Sigmoid colon (tissue), 6 donors: ENCODE measurements at regions not wholly inside any gene's neighbourhood (a gene's known extent, or its start where the extent isn't known, plus 50 kb on each side); places are given as distances from the start of the nearest gene placed in this dataset.

Experiments used
- DNase-seq: peaks from one replicate; pipeline ENCODE4 v3.0.0-alpha.2; 2019
- H3K27ac ChIP-seq, 4 donors: fragments of 200-600 bp; sonication (generic); one replicate each; pipeline ENCODE4 v1.5.1; 2016 to 2019; ENCODE audit warnings: mild to moderate bottlenecking in 1 of 4
- H3K27me3 ChIP-seq, 3 donors: fragments of 200-600 bp; sonication (generic); one replicate each; pipeline ENCODE4 v1.5.1; 2019; ENCODE audit warnings: mild to moderate bottlenecking in 1 of 3
- H3K36me3 ChIP-seq, 4 donors: fragments of 200-600 bp; sonication (generic); one replicate each; pipeline ENCODE4 v1.5.1; 2016 to 2019
- H3K4me1 ChIP-seq, 4 donors: fragments of 200-600 bp; sonication (generic); one replicate each; pipeline ENCODE4 v1.5.1; 2017 to 2019
- H3K4me3 ChIP-seq, 4 donors: fragments of 200-600 bp; sonication (generic); one replicate each; pipeline ENCODE4 v1.5.1; 2017 to 2019; ENCODE audit warnings: mild to moderate bottlenecking in 2 of 4, moderate library complexity in 1 of 4
- H3K9me3 ChIP-seq, 4 donors: fragments of 200-600 bp in 3 of 4; sonication (generic) in 3 of 4; one replicate each; pipeline versions ENCODE4 v1.5.1 to v1.6.1; 2013 to 2019
- CTCF ChIP-seq, 4 experiments: fragments of 450-650 bp in 3 of 4; fragments of 200-600 bp in 1 of 4; IDR thresholded peaks; one replicate each; pipeline ENCODE4 v1.5.1; 2016 to 2019; ENCODE audit warnings: antibody characterized with exemption in 4 of 4, mild to moderate bottlenecking in 3 of 4, moderate library complexity in 2 of 4
- EP300 ChIP-seq, 4 donors: sonication (generic); formaldehyde crosslinking; IDR thresholded peaks; one replicate each; pipeline ENCODE4 v1.6.1; 2017; ENCODE audit warnings: antibody characterized with exemption in 4 of 4
- POLR2A ChIP-seq, 2 donors: fragments of 450-650 bp; IDR thresholded peaks; one replicate each; pipeline ENCODE4 v1.6.1; 2016; ENCODE audit warnings: antibody characterized with exemption in 2 of 2, mild to moderate bottlenecking in 2 of 2, moderate library complexity in 2 of 2
- POLR2AphosphoS5 ChIP-seq, 4 donors: sonication (generic); formaldehyde crosslinking; IDR thresholded peaks; one replicate each; pipeline ENCODE4 v1.6.1; 2017; ENCODE audit warnings: antibody characterized with exemption in 4 of 4
- WGBS, 2 donors: extraction: QIAGEN DNeasy Blood & Tissue Kit; methylation state at CpG; one replicate each; pipeline ENCODE4 v1.1.7; 2013; 5-methylcytosine and 5-hydroxymethylcytosine counted together
- intact Hi-C: fragments of 100-400 bp; cut with DNase I; formaldehyde crosslinking; loops from one replicate; pipeline ENCODE4 v1.15.1; 2023
- donor health status: healthy with polysubstance abuse.
- donor health status: healthy.

- H3K9me3 ChIP-seq, result no peaks in the 10 kb centered on the region
- H3K4me1 ChIP-seq, result no peaks in the 10 kb centered on the region
- H3K36me3 ChIP-seq, result no peaks in the 10 kb centered on the region
- intact Hi-C loops, result loop anchor here (5.0 kb wide), 3 partner anchors 343 to 438 kb away; no protein-coding TSS in a partner anchor
- TF ChIP-seq POLR2AphosphoS5 (IDR thresholded peaks at IDR 0.05), result no peak
- no peak for TF ChIP-seq CTCF (IDR thresholded peaks at IDR 0.05)
- no peak for TF ChIP-seq EP300 (IDR thresholded peaks at IDR 0.05)
- no peak for TF ChIP-seq POLR2A (IDR thresholded peaks at IDR 0.05)
- no peak for DNase-seq
- no peak overlapping the region for H3K27ac ChIP-seq
- no peaks in the 10 kb centered on the region for H3K27me3 ChIP-seq
- H3K4me3 ChIP-seq, result no peak overlapping the region
Measured at GRCh38 chr14:25150401-25150800, 100.5 kb upstream of the STXBP6 start.

- H3K4me1 ChIP-seq, result no peaks in the 10 kb centered on the region
- WGBS, 2 donors, result 87 to 90% methylated on average over 2 of the region's 2 CpGs
- TF ChIP-seq EP300 (IDR thresholded peaks at IDR 0.05), result no peak
- no peak for TF ChIP-seq POLR2A (IDR thresholded peaks at IDR 0.05)
- TF ChIP-seq CTCF (IDR thresholded peaks at IDR 0.05), result no peak
- no peak for TF ChIP-seq POLR2AphosphoS5 (IDR thresholded peaks at IDR 0.05)
- H3K4me3 ChIP-seq, result no peak overlapping the region
- no peaks in the 10 kb centered on the region for H3K36me3 ChIP-seq
- no peak overlapping the region for H3K27ac ChIP-seq
- no peaks in the 10 kb centered on the region for H3K9me3 ChIP-seq
- intact Hi-C loops, result no loop called here
- peaks cover 0 to 9% (median 0%) of the 10 kb centered on the region in 3 donors for H3K27me3 ChIP-seq
- DNase-seq, result no peak
Measured at GRCh38 chr14:25140411-25140810, 90.5 kb upstream of the STXBP6 start.

GRCh38 chr14:25136811-25137210, 86.9 kb upstream of the STXBP6 start:
- intact Hi-C loops, result no loop called here
- H3K36me3 ChIP-seq, result no peaks in the 10 kb centered on the region
- peaks cover 0 to 23% (median 0%) of the 10 kb centered on the region in 3 donors for H3K27me3 ChIP-seq
- no peak for DNase-seq
- peaks cover 0 to 6% (median 2%) of the 10 kb centered on the region in 4 donors for H3K4me1 ChIP-seq
- no peak overlapping the region for H3K27ac ChIP-seq
- no peak overlapping the region for H3K4me3 ChIP-seq
- TF ChIP-seq POLR2A (IDR thresholded peaks at IDR 0.05) (no peak), POLR2AphosphoS5 (IDR thresholded peaks at IDR 0.05) (no peak), EP300 (IDR thresholded peaks at IDR 0.05) (no peak), CTCF (IDR thresholded peaks at IDR 0.05) (no peak)
- WGBS, 2 donors, result 81 to 84% methylated on average over 5 of the region's 5 CpGs
- H3K9me3 ChIP-seq, result no peaks in the 10 kb centered on the region

GRCh38 chr14:25134184-25134583, 84.2 kb upstream of the STXBP6 start:
- peaks cover 0 to 6% (median 2%) of the 10 kb centered on the region in 4 donors for H3K4me1 ChIP-seq
- intact Hi-C loops, result loop anchor here (5.0 kb wide), 1 partner anchor 82 kb away; the partner anchor contains the start of gene STXBP6

More at GRCh38 chr14:25134184-25134583, 84.2 kb upstream of the STXBP6 start:
- DNase-seq, result no peak
- no peaks in the 10 kb centered on the region for H3K36me3 ChIP-seq
- H3K4me3 ChIP-seq, result no peak overlapping the region
- 92 to 95% methylated on average over 5 of the region's 5 CpGs for WGBS, 2 donors
- H3K27me3 ChIP-seq, result peaks cover 0 to 23% (median 0%) of the 10 kb centered on the region in 3 donors
- TF ChIP-seq POLR2AphosphoS5 (IDR thresholded peaks at IDR 0.05), result no peak
- TF ChIP-seq CTCF (IDR thresholded peaks at IDR 0.05), result no peak
- TF ChIP-seq EP300 (IDR thresholded peaks at IDR 0.05), result no peak
- TF ChIP-seq POLR2A (IDR thresholded peaks at IDR 0.05), result no peak
- H3K9me3 ChIP-seq, result no peaks in the 10 kb centered on the region
- no peak overlapping the region for H3K27ac ChIP-seq
